ENCODE measurements at regions not wholly inside any gene's neighbourhood (a gene's known extent, or its start where the extent isn't known, plus 50 kb on each side); places are given as distances from the start of the nearest gene placed in this dataset.

- TF ChIP-seq POLR2A (IDR thresholded peaks at IDR 0.05) (no peak), CTCF (IDR thresholded peaks at IDR 0.05 in 8 of 11, conservative IDR thresholded peaks at IDR 0.05 in 3 of 11) (no peak)
Measured at GRCh38 chr3:20974396-20974795, 776.6 kb downstream of the ZNF385D start.

Data from spleen (tissue), 7 donors.